Erythroblast (primary cell): ENCODE measurements at regions not wholly inside any gene's neighbourhood (a gene's known extent, or its start where the extent isn't known, plus 50 kb on each side); places are given as distances from the start of the nearest gene placed in this dataset.

Experiments
- GATA1 ChIP-seq: IDR thresholded peaks from 2 replicates; pipeline ENCODE4 v1.6.1; 2011; ENCODE audit warnings: low read depth, mild to moderate bottlenecking, control low read depth, low read length, moderate library complexity
- POLR2A ChIP-seq: IDR thresholded peaks from 2 replicates; pipeline ENCODE4 v1.6.1; 2011; ENCODE audit warnings: mild to moderate bottlenecking, low read length

- TF ChIP-seq POLR2A: no peak
- TF ChIP-seq GATA1: no peak
These were observed 226.5 kb downstream of the CBLN4 start for GRCh38 chr20:55778796-55779195.
